OCI-LY7 (cell line): ENCODE measurements at regions not wholly inside any gene's neighbourhood (a gene's known extent, or its start where the extent isn't known, plus 50 kb on each side); places are given as distances from the start of the nearest gene placed in this dataset.

Experiments
- CTCF ChIP-seq: fragments of 200-600 bp; sonication (generic); conservative IDR thresholded peaks from 2 replicates; pipeline ENCODE4 v1.5.1; 2014; ENCODE audit warnings: mild to moderate bottlenecking, antibody characterized with exemption, low read length, moderate library complexity, mixed read lengths
- EZH2phosphoT487 ChIP-seq: fragments of 200-600 bp; sonication (generic); IDR thresholded peaks from 2 replicates; pipeline ENCODE4 v1.6.1; 2018; ENCODE audit warnings: low read depth, borderline replicate concordance, mild to moderate bottlenecking, mixed run types, antibody characterized with exemption, low read length, moderate library complexity, mixed read lengths

GRCh38 chr10:62506371-62506770, 132.2 kb downstream of the ZNF365 start:
- no peak for TF ChIP-seq CTCF
- TF ChIP-seq EZH2phosphoT487 = no peak
